PC-3 (cell line): ENCODE measurements at regions not wholly inside any gene's neighbourhood (a gene's known extent, or its start where the extent isn't known, plus 50 kb on each side); places are given as distances from the start of the nearest gene placed in this dataset.

ENCODE experiments used
- EZH2 ChIP-seq: fragments of 300-600 bp; sonication (generic); IDR thresholded peaks from one replicate; pipeline ENCODE4 v1.6.1; 2017; ENCODE audit warnings: antibody characterized with exemption, mild to moderate bottlenecking, low read length; ENCODE audit not compliant: unreplicated experiment
- EZH2phosphoT487 ChIP-seq: fragments of 300-600 bp; sonication (generic); IDR thresholded peaks from 2 replicates; pipeline ENCODE4 v1.6.1; 2018; ENCODE audit warnings: mild to moderate bottlenecking, antibody characterized with exemption, low read length, borderline replicate concordance
- TF ChIP-seq, protein P1 (sequence below): fragments of 300-600 bp; sonication (generic); conservative IDR thresholded peaks from 2 replicates; pipeline ENCODE4 v1.5.1; 2017; ENCODE audit warnings: antibody characterized with exemption, low read depth, mild to moderate bottlenecking, low read length

DNA sequence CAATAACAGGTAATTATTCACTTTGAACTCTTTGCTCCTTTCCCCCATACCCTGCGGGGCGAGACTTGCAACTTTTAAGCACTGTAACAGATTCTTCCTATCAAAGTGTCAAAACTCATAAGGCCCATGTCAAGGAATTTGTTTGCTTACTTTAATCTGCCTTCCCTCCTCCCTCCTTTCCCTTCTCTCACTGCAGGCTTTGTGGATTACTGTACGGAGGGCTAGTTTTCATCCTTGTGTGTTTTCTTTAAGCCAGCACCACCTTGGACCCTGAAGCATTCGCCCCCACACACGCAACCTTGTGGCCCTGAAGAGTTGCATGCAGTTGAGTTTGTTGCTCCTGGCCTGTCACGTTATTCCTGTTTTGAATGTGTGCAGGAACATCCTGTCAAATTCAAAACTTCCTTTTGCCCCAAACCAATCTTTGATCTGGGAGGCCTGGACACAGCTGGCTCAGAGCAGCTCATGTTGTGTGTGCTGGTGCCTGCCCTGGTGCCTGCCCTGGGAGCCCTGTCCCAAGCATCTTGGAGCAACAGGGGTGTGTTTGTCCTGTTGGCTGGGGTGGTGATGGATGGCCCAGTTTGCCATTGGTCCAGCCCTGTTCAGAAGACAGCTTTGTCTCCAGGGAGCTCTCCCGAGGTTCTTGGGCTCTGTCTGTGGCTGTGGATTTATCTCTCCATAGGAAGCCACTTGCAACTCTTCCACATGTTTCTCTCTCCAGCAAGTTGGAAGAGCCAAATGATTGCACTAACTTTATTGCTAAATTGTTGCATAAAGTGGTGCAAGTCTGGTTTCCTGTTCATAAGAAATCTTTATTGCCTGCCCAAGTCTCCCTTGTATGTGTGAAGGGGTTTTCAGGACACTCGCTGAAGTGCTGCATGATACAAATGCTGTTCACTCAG is 199.6 kb downstream of the VAPA start:
- TF ChIP-seq, protein P1, sequence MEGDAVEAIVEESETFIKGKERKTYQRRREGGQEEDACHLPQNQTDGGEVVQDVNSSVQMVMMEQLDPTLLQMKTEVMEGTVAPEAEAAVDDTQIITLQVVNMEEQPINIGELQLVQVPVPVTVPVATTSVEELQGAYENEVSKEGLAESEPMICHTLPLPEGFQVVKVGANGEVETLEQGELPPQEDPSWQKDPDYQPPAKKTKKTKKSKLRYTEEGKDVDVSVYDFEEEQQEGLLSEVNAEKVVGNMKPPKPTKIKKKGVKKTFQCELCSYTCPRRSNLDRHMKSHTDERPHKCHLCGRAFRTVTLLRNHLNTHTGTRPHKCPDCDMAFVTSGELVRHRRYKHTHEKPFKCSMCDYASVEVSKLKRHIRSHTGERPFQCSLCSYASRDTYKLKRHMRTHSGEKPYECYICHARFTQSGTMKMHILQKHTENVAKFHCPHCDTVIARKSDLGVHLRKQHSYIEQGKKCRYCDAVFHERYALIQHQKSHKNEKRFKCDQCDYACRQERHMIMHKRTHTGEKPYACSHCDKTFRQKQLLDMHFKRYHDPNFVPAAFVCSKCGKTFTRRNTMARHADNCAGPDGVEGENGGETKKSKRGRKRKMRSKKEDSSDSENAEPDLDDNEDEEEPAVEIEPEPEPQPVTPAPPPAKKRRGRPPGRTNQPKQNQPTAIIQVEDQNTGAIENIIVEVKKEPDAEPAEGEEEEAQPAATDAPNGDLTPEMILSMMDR = no peak
- TF ChIP-seq EZH2phosphoT487 (no peak), EZH2 (no peak)
